HG03103 (cell line): ENCODE measurements at regions not wholly inside any gene's neighbourhood (a gene's known extent, or its start where the extent isn't known, plus 50 kb on each side); places are given as distances from the start of the nearest gene placed in this dataset.

Source experiments
- ATAC-seq: cut with Tn5 transposase; IDR thresholded peaks from one replicate; pipeline ENCODE4 v1.9.1; 2021; ENCODE audit warnings: low read depth; ENCODE audit not compliant: unreplicated experiment

DNA sequence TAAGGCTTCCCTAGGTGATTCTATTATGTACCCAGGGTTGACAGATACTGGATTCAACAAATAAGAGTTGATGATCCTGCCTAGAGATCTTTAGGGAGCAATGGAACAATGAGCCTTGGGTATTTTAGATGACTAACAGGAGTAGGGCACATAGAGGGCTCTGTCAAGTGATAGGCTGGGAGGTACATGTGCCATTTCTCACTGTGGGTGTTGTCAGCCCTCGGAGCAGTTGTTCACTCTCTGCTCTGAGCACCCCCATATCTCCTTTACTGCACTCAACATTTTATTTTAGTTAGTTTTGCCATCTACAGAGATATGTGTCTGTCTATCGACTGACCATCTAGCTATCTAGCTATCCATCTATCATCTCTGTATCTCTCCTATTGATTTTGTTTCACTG, 950.6 kb downstream of the TYW1 start:
- ATAC-seq = no peak

DNA sequence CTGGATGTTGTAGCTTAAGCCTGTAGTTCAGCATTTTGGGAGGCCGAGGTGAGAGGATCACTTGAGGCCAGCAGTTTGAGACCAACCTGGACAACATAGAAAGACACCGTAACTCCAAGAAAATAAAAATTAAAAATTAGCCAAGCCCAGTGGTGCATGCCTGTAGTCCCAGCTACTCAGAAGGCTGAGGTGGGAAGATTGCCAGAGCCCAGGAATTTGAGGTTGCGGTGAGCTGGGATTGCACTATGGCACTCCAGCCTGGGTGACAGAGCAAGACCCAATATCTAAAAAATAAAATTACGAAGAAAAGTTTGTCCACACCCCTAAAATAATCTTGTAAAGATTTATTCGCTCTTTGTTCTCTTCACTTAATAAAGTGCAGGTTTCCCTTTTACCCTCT, 951.0 kb downstream of the TYW1 start:
- ATAC-seq = no peak

DNA sequence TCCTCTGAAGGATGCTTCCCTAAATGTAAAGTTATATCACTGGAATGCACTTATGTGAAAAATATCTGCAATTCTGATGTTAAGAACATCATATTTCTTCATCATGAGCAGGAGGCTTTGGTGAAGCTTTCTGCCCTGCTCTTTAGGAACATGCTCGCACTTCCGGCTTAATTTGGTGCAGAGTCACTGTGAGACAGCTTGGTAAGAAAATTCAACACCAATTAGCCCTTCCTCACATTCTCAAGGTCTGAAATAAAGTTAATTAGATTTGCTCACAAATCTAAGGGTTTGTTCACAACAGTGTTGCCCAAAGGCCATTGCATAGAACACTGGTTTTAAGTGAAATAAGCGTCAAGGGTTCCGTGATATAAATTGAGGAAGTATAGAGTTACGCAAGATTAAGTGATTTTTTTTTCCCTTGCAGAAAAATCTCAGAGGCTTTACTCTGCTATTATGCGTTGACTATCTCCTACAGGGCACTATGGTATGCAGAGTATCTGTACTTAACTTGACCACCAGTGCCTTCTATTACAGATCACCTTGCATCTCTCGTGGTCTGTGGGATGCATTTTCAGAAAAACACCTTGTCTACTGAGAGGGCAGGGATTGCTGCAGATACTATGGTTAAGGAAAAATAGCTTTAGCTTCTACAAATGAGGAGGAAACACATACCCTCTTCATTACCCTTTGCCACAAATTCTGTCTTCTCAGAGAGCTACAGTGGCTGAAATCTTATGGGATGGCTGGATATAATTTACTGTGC, 953.9 kb downstream of the TYW1 start:
- ATAC-seq = no peak

DNA sequence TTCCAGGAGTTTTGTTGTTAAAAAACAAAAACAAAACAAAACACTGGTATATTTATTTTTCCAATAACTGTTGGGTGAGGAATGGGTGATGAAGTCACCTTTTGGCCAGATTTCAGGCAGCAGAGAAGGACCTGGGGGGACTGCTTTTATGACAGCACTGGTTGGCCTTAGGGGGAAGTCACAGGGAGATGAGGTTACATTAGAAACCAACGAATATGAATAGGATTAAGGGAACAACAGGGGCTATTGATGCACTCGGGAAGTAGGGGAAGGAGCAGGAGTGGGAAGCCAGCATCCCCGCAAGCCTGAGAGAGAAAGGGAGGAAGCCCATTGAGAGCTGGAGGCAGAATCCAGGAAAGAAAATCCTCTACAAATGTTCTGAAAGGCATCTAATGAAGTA, 958.4 kb downstream of the TYW1 start:
- no peak for ATAC-seq

DNA sequence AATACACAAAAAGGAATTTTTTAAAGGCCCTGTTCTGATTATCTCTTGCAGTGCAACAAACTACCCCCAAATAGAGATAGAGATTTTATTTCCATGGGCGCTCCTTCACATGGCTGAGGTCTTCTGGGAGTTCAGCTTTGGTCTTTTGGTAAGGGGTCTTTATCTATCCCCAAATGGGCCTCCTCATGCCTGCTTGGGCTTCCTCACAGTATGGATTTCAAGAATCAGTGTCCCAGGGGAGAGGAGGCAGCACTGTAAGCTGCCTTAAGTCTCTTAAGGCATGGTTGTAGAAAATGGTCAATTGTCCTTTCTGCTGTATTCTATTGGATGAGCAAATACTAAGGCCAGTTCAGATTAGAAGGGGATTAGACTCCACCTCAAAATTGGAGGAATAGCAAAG, 966.2 kb downstream of the TYW1 start:
- no peak for ATAC-seq

DNA sequence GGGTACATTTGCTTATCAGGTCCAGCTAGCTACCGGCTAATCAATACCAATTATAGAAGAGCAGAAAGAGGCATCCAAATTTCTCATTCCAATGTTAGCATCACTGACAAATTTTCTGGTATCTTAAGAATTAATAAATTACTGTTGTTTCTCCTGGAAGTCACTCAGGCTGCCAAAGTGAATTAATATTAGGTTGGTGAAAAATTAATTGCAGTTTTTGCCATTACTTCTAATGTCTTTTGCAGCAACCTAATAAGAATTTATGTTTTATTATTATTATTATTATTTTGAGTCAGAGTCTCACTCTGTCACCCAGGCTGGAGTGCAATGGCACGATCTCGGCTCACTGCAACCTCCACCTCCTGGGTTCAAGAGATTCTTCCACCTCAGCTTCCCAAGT, 979.9 kb downstream of the TYW1 start:
- no peak for ATAC-seq

DNA sequence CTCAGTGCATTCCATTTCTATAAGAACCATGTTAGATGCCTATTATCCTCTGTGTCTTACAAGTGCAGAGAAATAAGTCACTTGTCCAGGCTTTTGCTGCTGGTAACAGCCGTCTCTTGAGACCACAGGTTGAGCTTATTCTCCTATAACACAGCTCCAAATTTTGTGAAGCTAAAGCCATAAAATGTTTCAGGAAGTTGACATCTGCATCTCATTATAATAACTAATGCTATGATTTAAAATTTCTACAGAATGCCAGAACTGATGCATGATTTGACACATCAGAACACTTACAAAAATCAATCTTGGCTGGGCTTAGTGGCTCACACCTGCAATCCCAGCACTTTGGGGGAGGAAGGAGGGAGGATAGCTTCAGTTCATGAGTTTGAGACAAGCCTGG, 986.9 kb downstream of the TYW1 start:
- ATAC-seq = no peak

DNA sequence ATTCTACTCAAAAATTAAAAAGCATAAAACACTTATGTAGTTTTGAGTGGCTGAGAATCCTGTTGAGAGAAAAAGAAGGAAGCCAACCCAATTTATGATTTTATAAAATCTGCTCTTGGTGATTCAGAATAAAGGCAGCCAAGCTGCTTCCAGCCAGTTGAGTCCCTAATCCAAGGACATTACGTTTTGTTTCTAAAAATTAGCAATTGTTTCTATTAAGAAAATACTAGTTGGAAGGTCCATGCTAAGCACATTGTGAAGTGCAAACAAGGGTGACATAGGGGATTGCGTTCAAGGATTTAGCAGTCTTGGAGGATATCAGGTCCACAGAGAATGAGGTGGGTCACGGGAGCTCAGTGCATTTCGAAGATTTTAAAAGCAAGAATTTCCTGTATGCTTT, 987.7 kb downstream of the TYW1 start:
- ATAC-seq = no peak

DNA sequence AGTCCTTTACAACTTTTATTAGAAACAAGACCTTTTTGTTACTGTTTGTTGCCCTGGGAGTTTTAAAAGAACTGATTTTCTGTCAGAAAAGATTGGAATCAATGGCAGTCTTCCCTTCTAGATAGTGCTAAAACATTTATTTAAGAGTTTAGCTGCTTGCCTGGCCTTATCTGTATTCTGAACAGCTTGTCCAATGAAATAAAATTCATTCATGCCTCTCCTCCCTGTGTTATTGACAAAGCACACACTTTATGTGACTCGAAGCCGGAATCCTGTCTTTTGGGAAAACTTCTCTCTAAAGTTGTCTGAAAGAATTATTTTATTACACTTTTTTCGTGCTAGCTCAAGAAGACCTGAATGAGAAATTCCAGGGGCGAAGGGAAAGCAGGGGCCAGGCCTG, 992.5 kb downstream of the TYW1 start:
- ATAC-seq = no peak

DNA sequence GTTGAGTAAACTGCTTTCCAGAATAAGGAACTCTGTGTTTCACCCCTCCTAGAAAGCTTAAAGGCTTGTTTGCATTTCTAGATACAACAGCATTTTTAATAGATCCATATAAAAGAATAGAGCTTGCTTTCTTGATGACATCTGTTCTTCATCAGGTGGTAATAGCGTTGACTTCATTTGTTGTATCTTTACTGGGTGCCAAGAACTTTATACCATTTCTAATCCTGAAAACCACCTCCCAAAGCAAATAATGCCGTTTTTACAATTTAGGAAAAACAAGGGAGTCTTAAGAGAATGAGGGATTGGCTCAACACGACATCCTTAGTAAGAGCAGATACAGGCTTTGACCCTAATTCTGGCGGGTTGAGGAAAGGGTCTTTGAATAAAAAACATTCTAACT, 993.4 kb downstream of the TYW1 start:
- no peak for ATAC-seq

DNA sequence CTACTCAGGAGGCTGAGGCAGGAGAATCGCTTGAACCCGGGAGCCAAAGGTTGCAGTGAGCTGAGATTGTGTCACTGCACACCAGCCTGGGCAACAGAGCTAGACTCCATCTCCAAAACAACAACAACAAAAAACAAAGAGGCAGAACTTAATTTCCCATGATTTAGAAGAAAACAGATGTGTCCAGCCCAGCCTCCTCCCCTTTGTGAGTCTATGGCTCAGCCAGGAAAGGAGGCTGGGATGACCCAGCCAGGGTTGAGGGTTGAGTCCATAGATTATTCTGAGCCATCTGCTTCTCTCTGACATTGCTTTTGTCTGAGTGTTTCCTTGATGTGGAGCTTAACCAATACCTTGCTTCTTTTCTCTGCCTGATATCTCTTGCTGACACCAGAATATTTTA, 994.1 kb downstream of the TYW1 start:
- ATAC-seq = no peak

DNA sequence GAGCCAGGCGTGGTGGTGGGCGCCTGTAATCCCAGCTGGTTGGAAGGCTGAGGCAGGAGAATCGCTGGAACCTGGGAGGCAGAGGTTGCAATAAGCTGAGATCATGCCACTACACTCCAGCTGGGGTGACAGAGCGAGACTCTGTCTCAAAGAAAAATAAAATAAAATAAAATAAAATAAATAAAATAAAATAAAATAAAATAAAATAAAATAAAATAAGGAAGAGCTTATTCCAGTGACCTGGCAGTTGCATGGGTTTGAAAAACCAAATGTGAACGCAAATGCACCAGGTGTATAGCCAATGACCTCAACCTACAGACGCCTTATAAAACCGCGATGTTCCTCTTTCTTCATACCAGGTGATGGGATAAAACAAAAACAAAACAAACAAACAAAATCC, 995.7 kb downstream of the TYW1 start:
- no peak for ATAC-seq

DNA sequence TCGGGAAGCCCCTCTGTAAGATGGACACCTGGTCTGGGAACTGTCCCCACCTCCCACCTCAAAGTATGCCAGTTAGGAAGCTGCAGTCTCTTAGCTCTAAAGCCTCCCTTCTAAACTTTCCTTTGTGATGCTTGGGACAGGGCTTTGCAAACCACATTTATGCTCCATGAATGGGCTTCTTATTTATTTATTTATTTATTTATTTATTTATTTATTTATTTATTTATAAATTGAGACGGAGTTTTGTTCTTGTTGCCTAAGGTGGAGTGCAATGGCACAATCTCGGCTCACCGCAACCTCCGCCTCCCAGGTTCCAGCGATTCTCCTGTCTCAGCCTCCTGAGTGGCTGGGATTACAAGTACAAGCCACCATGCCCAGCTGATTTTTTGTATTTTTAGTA, 1009.4 kb downstream of the TYW1 start:
- ATAC-seq = no peak

DNA sequence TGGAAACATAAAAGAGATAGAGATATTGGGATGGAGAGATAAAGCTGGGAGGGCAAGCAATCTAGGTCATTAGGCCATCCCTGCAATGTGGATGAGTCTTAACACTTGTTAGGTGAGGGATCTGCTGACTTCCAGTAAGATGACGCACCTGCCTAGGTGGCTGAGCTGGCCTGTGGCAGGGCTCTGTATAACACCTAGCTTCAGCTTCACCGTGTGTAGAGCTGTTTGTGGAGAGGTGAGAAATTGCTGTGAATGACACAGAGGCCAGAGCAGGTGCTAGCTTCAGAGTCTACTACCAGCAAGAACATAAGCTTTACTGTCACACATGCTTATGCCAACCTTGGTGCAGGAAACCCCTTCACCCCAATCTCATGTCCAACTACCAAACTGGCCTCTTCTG, 1010.0 kb downstream of the TYW1 start:
- no peak for ATAC-seq

DNA sequence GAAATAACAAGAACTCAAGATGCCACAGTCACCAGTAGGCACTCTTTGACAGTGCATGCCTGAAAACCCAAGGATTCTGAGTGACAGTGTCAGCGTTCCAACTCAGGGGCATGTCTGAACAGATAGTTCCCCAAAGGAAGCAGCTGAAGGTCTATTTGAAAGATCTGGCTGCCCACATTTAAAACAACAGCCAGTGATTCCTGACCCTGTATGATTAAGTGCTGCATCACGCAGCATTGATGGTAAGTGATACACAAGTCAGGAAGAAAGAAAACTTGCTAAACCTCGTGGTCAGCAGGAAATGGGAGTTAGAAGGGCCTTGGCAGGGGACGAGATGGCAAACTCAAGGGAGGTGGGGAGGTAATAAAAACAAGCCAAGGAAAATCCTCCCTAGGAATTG, 1013.1 kb downstream of the TYW1 start:
- no peak for ATAC-seq

DNA sequence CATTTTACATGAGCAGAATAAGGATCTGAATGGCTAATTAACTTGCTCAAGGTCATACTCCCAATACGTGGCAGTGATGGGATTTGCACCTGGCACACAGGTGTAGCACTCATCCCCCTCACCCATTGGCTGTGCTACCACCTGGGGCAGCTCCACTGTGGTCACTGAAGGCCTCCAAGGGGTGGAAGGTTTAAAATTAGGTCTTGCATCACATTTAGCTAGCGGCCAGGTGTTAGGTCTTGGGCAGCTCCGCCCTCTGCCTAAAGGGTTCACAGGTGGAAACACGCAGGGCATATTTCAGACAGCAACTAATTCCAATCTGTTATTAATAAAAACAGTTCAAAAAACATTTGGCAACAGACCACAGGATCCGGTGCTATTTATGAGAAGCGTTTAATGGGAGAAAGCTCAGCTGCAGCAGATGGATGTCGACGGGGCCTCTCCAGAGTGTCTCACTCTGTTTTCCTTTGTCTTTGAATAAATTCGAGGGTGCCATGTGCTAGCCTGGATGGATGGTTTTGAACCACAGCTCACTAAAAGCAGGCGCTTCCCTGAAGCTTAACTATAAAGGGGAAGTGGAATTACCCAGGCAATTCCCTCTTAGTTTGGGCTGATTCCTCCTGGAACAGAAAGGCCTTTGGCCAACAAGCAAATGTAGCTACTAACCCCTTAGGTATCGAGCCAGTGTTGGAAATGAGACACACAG, 1017.6 kb downstream of the TYW1 start:
- no peak for ATAC-seq

DNA sequence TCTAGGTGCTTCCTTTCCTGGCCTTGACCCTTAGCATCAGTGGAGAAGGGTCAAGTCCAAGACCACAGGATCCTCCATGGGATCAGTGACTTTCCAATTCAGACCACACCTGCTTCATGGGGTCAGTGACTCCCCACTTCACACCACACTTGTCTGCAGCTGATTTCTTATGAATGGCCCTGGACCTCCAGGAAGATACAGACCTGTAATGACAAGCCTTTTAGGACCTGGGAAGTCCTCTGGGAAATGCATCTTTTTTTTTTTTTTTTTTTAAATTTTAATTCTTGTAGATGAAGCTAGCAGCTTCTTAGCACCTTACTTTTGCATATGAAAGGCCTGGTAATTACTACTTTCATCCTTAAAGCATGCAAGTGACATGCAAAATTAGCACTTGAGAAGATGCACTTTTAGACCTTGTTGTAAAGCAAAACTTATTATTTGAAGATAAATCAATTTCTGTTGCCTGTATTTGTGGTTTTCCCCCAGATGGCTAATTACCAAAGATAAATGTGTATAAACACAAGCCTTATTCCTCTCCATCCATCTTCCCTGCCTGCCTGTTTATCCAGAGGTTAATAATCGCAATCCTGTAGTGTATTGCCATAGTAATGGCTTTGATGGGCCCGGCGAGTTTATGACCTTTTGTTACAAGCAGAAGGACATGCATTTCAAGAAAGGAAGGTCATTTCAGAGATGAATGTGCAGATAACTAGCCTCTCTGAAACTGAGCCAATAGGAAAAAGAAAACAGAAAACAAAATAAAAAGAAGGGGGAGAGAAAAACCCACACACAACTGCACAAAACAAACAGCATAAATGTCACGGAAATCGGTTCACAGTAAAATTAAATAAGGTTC, 1018.7 kb downstream of the TYW1 start:
- ATAC-seq = no peak

DNA sequence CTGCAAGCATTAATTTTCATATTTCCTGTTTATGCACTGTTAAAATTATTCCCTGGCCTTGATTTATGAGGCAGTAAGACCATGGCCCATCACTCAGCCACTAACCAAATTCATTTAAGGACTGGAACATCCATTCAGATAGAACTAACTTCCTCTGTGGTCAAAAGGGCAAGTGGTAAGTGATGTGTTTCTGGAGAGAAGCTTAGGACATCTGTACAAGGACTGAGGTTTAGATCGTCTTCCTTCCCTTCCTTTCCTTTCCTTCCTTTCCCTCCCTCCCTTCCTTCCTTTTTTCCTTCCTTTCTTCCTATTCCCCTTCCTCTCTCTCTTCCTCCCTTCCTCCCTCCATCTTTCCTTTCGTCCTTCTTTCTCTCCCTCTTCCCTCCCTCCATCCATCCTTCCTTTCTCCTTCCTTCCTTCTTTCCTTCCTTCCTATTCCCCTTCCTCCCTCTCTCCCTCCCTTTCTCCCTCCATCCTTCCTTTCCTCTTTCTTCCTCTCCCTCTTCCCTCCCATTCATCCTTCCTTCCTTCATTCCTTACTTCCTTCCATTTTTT, 1019.4 kb downstream of the TYW1 start:
- no peak for ATAC-seq

DNA sequence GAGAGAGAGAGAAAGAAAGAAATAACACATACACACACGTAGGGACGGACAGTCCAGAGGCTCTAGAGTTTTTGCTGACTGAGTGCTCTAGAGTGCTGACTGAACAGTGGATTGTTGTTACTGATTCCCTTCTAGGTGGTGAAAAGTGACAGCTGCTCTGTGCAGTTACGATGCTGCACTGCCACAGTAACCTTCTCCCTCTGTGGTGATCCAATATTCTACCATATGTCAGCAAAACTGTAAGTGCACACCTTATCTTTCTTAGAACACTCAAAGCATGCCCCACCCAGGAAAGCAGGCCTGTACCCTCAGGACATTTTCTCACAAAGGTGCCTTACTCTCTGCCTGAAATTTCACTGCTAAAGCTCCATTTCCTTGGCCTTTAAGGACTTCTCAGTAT, 1023.5 kb downstream of the TYW1 start:
- ATAC-seq = no peak

DNA sequence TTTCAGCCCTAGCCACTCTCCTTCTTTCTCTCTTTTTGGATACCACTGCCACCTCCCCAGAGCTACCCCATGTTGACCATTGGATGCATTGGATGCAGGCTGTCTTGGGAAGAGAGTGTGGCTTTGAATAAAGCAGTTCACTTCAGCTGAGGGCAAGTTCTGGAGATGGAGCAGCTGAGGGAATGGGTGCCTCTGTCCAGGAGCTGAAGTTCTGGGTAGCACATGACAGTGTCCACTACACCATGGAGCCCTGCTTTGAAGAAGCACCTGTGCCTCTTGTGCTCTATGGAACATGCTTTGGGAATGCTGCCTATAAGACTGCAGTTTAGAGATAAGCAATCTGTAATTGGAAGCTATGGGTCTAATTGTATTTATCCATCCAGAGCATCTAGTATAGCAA, 1028.7 kb downstream of the TYW1 start:
- no peak for ATAC-seq

DNA sequence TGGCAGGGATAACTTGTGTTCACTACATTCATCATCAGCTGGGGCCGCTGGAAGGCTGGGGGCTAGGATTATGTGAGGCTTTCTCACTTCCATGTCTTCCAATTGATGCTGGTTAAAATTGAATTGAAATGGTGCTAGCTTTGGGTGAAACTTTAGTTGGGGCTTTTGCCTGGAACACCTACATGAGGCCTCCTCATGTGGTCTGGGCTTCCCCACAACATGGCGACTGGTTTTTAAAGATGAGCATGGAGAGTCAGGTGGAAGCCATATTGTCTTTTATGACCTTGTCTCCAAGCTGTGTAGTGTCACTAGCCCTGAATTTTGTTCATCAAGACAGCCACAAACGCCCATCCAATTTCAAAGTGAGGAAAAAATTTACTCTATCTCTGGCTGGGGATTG, 1033.9 kb downstream of the TYW1 start:
- no peak for ATAC-seq
